ENCODE measurements at regions not wholly inside any gene's neighbourhood (a gene's known extent, or its start where the extent isn't known, plus 50 kb on each side); places are given as distances from the start of the nearest gene placed in this dataset.
A peak's percentile ranks its signal among the peaks of the same experiment; 100 is the strongest.

GRCh38 chr14:30108975-30109700 is 181.5 kb upstream of the PRKD1 start:
- H3K27ac ChIP-seq (ENCODE audit: low read depth, low read length), result no peak overlapping the region
- POLR2A ChIA-PET, result interaction anchor here (1.0 kb wide), 1 partner anchor 85 kb away, joined by 7 read pairs; no protein-coding TSS in a partner anchor

DNA sequence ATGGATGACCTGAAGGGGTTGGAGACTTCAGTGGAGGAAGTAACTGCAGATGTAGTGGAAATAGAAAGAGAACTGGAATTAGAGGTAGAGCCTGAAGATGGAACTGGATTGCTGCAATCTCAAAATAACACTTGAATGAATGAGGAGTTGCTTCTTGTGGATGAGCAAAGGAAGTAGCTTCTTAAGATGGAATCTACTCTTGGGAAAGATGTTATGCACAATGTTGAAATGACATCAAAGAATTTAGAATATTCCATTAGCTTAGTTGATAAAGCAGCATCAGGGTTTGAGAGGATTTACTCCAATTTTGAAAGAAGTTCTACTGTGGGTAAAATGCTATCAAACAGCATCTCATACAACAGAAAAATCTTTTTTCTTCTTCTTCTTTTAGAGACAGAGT is 186.4 kb upstream of the PRKD1 start:
- CTCF ChIA-PET, result interaction anchor here (2.4 kb wide), 1 partner anchor 157 kb away, joined by 6 read pairs; no protein-coding TSS in a partner anchor
- no peaks in the 10 kb centered on the region for H3K9me3 ChIP-seq (ENCODE audit: control insufficient read depth, insufficient read depth, low read length)
- POLR2A ChIA-PET, result interaction anchor here (0.7 to 1.0 kb wide), 2 partner anchors 80 to 1152 kb away, joined by 3 read pairs; no protein-coding TSS in a partner anchor
- no peaks in the 10 kb centered on the region for H3K27me3 ChIP-seq (ENCODE audit: control insufficient read depth, insufficient read depth, low read length)
- H3K4me3 ChIP-seq (ENCODE audit: low read depth, low read length), result no peak overlapping the region
- no peak overlapping the region for H3K27ac ChIP-seq (ENCODE audit: low read depth, low read length)
- no peak for DNase-seq (ENCODE audit: low read depth, low spot score)
- TF ChIP-seq CTCF (IDR thresholded peaks at IDR 0.05; ENCODE audit: low read depth, low read length), result no peak

More at GRCh38 chr14:30108975-30109700, 181.5 kb upstream of the PRKD1 start:
- Histone ChIP-seq H3K9me3 (ENCODE audit: control insufficient read depth, insufficient read depth, low read length) (peaks cover 5% of the 10 kb centered on the region), H3K4me3 (ENCODE audit: low read depth, low read length) (no peak overlapping the region), H3K27me3 (ENCODE audit: control insufficient read depth, insufficient read depth, low read length) (no peaks in the 10 kb centered on the region)
- CTCF ChIA-PET, result interaction anchor here (0.9 to 1.4 kb wide), 4 partner anchors 105 to 1355 kb away, joined by 3 to 8 read pairs (median 4); no protein-coding TSS in a partner anchor
- peak; percentile 56 for DNase-seq (ENCODE audit: low read depth, low spot score)
- no peak for TF ChIP-seq CTCF (IDR thresholded peaks at IDR 0.05; ENCODE audit: low read depth, low read length)

DNA sequence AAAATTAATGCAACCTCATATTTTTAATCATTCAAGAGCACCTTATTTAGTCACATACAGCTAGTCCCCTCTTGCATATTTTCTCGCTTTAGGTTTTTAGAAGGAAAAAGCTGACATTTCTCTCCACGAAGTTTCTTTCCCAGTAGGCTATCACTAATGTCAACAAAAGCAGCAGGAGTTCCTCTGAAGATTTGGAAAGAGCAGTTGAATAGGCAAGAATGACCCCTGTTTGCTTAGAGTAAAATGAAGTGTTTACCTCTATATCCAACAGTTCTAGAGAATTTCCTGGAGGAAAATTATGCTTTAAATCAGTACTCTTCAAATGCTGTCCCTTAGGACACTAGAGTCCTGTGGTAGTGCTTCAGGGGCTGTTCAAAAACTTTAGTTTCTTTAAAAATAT is 188.1 kb upstream of the PRKD1 start:
- CTCF ChIA-PET, result no interaction called here

DNA sequence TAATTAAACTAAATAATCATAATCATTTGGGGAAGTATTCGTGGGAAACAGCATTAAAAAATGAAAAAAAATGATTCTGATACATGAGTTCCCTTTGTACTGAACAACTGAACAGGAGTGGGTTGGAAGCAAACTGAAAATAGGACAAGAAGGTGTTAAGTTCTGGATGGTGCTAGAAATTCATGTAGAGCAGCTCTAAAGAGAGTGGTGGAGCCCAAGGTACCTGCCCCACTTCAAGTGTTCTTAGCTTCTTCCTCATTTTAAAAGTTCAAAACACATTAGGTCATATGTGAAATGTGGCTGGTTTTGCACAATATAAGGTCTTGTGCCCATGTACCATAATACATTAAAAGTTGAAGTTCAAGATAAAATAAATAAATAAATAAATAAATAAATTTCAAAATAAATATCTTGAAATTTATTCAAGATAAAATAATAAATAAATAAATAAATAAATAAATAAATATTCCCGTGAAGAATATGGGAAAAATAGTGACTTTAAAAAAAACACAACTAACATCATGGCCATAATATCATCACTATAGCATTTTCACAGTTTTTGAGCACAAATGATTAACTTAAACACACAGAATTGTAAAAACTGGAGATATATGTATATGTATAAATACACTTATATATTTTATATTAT is 191.5 kb upstream of the PRKD1 start:
- ChIA-PET CTCF (no interaction called here), POLR2A (no interaction called here)
- no peak overlapping the region for H3K27ac ChIP-seq (ENCODE audit: low read depth, low read length)
- no peak for DNase-seq (ENCODE audit: low read depth, low spot score)
- no peaks in the 10 kb centered on the region for H3K9me3 ChIP-seq (ENCODE audit: control insufficient read depth, insufficient read depth, low read length)
- TF ChIP-seq CTCF (IDR thresholded peaks at IDR 0.05; ENCODE audit: low read depth, low read length), result no peak
- no peaks in the 10 kb centered on the region for H3K27me3 ChIP-seq (ENCODE audit: control insufficient read depth, insufficient read depth, low read length)
- H3K4me3 ChIP-seq (ENCODE audit: low read depth, low read length), result no peak overlapping the region

More for the DNA sequence above, 188.1 kb upstream of the PRKD1 start:
- POLR2A ChIA-PET, result no interaction called here
- Histone ChIP-seq H3K27me3 (ENCODE audit: control insufficient read depth, insufficient read depth, low read length) (no peaks in the 10 kb centered on the region), H3K9me3 (ENCODE audit: control insufficient read depth, insufficient read depth, low read length) (no peaks in the 10 kb centered on the region), H3K27ac (ENCODE audit: low read depth, low read length) (no peak overlapping the region), H3K4me3 (ENCODE audit: low read depth, low read length) (no peak overlapping the region)
- DNase-seq (ENCODE audit: low read depth, low spot score), result no peak
- TF ChIP-seq CTCF (IDR thresholded peaks at IDR 0.05; ENCODE audit: low read depth, low read length), result no peak

Measured in AG04450 (cell line).